ENCODE measurements at regions not wholly inside any gene's neighbourhood (a gene's known extent, or its start where the extent isn't known, plus 50 kb on each side); places are given as distances from the start of the nearest gene placed in this dataset.

- TF ChIP-seq, protein P1, sequence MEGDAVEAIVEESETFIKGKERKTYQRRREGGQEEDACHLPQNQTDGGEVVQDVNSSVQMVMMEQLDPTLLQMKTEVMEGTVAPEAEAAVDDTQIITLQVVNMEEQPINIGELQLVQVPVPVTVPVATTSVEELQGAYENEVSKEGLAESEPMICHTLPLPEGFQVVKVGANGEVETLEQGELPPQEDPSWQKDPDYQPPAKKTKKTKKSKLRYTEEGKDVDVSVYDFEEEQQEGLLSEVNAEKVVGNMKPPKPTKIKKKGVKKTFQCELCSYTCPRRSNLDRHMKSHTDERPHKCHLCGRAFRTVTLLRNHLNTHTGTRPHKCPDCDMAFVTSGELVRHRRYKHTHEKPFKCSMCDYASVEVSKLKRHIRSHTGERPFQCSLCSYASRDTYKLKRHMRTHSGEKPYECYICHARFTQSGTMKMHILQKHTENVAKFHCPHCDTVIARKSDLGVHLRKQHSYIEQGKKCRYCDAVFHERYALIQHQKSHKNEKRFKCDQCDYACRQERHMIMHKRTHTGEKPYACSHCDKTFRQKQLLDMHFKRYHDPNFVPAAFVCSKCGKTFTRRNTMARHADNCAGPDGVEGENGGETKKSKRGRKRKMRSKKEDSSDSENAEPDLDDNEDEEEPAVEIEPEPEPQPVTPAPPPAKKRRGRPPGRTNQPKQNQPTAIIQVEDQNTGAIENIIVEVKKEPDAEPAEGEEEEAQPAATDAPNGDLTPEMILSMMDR (IDR thresholded peaks at IDR 0.05) = no peak
- TF ChIP-seq EP300 (IDR thresholded peaks at IDR 0.05) (no peak), POLR2A (IDR thresholded peaks at IDR 0.05) (no peak)
These were observed 66.5 kb upstream of the TENT5A start for GRCh38 chr6:81818901-81819361.
